Prostate gland (tissue), 2 donors: ENCODE measurements at regions not wholly inside any gene's neighbourhood (a gene's known extent, or its start where the extent isn't known, plus 50 kb on each side); places are given as distances from the start of the nearest gene placed in this dataset.

Experiments
- DNase-seq: peaks from one replicate; pipeline ENCODE4 v3.0.0-alpha.2; 2019; ENCODE audit warnings: low spot score
- H3K27ac ChIP-seq, 2 donors: fragments of 200-600 bp; sonication (generic); 2 replicates each; pipeline ENCODE4 v1.5.1; 2017 to 2019
- H3K27me3 ChIP-seq: fragments of 200-600 bp; sonication (generic); replicated peaks from 2 replicates; pipeline ENCODE4 v1.5.1; 2019; ENCODE audit not compliant: insufficient read depth
- H3K36me3 ChIP-seq, 2 donors: fragments of 200-600 bp; sonication (generic); 1 replicate in 1 of 2; 2 replicates in 1 of 2; pipeline versions ENCODE4 v1.5.1 to v1.8.1; 2017 to 2019
- H3K4me1 ChIP-seq: fragments of 200-600 bp; sonication (generic); replicated peaks from 2 replicates; pipeline ENCODE4 v1.5.1; 2019
- H3K4me3 ChIP-seq, 2 donors: fragments of 200-600 bp; sonication (generic); 2 replicates each; pipeline ENCODE4 v1.5.1; 2017 to 2019
- H3K9me3 ChIP-seq: fragments of 200-600 bp; sonication (generic); 2 replicates; pipeline ENCODE4 v1.5.1; 2017
- POLR2A ChIP-seq: fragments of 450-650 bp; IDR thresholded peaks from one replicate; pipeline ENCODE4 v1.6.1; 2016; ENCODE audit warnings: antibody characterized with exemption, mild to moderate bottlenecking
- POLR2AphosphoS5 ChIP-seq: sonication (generic); formaldehyde crosslinking; IDR thresholded peaks from one replicate; pipeline ENCODE4 v1.6.1; 2017; ENCODE audit warnings: antibody characterized with exemption
- WGBS: methylation state at CpG from one replicate; pipeline ENCODE4 v1.1.5; 2018; 5-methylcytosine and 5-hydroxymethylcytosine counted together
- intact Hi-C: fragments of 100-400 bp; cut with DNase I; formaldehyde crosslinking; loops from one replicate; pipeline ENCODE4 v1.14.2; 2022
- TF ChIP-seq, protein P1 (sequence below), 4 experiments: fragments of 200-600 bp in 2 of 4; fragments of 450-650 bp in 2 of 4; sonication (generic) in 2 of 4; IDR thresholded peaks; 1 replicate in 3 of 4; 2 replicates in 1 of 4; pipeline ENCODE4 v1.5.1; 2016 to 2019; ENCODE audit warnings: antibody characterized with exemption in 4 of 4, mild to moderate bottlenecking in 2 of 4, moderate library complexity in 2 of 4

DNA sequence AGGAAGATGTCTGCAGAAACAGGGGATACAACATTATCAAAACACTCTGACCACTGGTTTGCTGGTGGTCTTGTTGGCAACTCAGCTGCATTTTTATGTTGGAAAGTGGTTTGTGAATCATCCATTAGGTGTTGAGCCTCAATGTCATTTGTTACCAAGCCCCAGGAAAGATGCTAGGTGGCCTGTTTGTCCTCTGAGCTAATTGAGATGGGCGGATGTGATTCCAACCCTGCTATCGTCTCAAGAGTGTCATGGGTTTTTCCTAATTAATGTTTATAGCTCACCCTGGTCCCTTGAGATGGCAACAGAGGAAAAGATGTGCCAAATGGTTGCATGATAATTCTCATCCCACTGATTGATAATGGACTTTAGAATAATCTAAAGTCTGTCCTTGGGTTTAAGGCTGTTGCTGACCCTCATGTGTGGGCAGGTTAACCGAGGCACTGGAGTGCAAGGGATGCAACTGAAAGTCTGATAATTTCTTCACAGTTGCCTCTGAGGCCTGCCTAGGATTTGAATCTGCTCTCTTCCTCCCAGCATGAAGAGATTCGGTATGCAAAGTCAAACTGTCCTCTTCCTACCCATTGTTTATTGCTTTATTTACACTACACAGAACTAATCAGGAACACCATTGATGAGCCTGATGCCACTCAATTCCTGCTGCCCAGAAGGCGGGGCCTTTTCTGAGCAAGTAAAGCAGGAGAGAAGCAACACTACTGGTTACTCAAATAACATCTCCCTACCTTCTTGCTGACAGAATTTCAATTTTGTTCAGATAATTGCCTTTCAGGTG, 166.2 kb upstream of the TBC1D5 start:
- WGBS = 74% methylated on average over 5 of the region's 5 CpGs
- Histone ChIP-seq H3K27ac (no peak overlapping the region), H3K4me3 (no peak overlapping the region), H3K27me3 (no peaks in the 10 kb centered on the region), H3K9me3 (no peaks in the 10 kb centered on the region), H3K36me3 (no peaks in the 10 kb centered on the region), H3K4me1 (no peaks in the 10 kb centered on the region)
- DNase-seq = no peak
- TF ChIP-seq POLR2AphosphoS5 (no peak), POLR2A (no peak)
- TF ChIP-seq, protein P1, sequence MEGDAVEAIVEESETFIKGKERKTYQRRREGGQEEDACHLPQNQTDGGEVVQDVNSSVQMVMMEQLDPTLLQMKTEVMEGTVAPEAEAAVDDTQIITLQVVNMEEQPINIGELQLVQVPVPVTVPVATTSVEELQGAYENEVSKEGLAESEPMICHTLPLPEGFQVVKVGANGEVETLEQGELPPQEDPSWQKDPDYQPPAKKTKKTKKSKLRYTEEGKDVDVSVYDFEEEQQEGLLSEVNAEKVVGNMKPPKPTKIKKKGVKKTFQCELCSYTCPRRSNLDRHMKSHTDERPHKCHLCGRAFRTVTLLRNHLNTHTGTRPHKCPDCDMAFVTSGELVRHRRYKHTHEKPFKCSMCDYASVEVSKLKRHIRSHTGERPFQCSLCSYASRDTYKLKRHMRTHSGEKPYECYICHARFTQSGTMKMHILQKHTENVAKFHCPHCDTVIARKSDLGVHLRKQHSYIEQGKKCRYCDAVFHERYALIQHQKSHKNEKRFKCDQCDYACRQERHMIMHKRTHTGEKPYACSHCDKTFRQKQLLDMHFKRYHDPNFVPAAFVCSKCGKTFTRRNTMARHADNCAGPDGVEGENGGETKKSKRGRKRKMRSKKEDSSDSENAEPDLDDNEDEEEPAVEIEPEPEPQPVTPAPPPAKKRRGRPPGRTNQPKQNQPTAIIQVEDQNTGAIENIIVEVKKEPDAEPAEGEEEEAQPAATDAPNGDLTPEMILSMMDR (IDR thresholded peaks at IDR 0.05) = no peak
- intact Hi-C loops = no loop called here

DNA sequence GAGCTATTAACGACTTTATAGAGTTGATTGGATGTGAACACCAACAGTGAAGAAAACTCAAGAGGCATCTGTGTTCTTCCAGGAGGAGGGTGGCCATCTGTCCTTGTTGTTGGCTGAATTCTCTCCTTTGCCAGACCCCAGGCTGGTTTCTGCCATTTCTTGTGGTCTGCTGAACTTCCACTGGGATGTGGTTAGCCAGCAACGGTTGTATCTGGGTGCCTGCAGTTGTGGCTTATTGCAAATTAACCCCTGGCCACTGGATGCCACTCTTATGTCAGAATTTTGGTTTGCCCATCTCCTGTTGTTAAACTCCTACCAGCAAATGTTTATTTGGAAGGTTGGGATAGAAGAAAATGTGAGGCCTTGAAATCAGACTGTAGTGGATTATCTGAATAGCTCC, 163.6 kb upstream of the TBC1D5 start:
- intact Hi-C loops = no loop called here

DNA sequence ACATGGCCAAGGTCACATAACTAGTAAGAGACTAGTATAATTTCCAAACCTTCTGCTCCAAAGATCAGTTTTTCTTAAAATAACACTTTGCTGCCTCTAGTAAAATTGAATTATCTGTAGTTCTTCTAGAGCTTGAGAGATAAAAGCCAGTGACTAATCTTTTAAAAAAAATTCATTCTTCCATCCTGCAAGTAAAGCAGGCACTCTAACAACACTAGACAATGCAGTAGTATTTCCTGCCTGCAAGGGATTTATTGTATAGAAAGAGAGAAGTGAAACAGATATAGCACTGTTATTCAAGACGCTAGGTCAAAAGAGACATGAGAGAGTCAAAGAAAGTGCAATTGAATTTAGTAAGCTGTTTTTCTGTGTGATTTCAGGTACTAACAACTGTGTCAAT, 159.5 kb upstream of the TBC1D5 start:
- Histone ChIP-seq H3K27ac (no peak overlapping the region), H3K27me3 (no peaks in the 10 kb centered on the region), H3K4me1 (no peaks in the 10 kb centered on the region), H3K36me3 (no peaks in the 10 kb centered on the region), H3K4me3 (no peak overlapping the region), H3K9me3 (no peaks in the 10 kb centered on the region)
- intact Hi-C loops = no loop called here
- no peak for DNase-seq
- TF ChIP-seq POLR2A = no peak
- TF ChIP-seq, protein P1 (IDR thresholded peaks at IDR 0.05) = no peak
- TF ChIP-seq POLR2AphosphoS5 = no peak
- 30% methylated on average over 1 of the region's 1 CpG for WGBS

More for the DNA sequence above, 163.6 kb upstream of the TBC1D5 start:
- no peak overlapping the region for H3K27ac ChIP-seq
- no peaks in the 10 kb centered on the region for H3K9me3 ChIP-seq
- WGBS = 83% methylated on average over 2 of the region's 2 CpGs
- no peak overlapping the region for H3K4me3 ChIP-seq
- H3K27me3 ChIP-seq = no peaks in the 10 kb centered on the region
- no peaks in the 10 kb centered on the region for H3K36me3 ChIP-seq
- TF ChIP-seq, protein P1 (IDR thresholded peaks at IDR 0.05) = no peak
- TF ChIP-seq POLR2AphosphoS5 = no peak
- TF ChIP-seq POLR2A = no peak
- H3K4me1 ChIP-seq = no peaks in the 10 kb centered on the region
- DNase-seq = no peak

DNA sequence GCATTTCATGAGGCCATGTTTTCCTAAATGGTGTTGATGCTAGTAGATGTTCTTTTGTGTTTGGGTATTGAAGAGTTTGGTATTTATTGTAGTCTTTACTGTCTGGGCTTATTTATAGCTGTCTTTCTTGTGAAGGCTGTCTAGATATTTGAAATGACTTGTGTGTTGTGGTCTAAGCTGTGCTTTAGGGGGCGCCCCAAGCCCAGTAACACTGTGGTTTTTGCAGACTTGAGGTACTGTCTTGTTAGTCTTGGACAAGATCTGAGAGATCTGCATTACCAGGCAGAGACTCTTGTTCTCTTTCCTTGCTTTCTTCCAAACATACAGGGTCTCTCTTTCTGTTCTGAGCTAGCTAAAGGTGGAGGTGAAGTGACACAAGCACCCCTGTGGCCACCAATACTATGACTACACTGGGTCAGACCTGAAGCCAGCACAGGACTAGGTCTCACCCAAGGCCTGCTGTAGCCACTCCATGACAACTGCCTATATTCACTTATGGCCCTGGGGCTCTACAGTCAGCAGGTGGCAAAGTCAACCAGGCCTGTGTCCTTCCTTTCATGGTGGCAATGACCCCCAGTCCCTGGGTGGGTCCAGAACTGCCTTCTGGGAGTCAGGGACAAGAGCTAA, 152.1 kb upstream of the TBC1D5 start:
- DNase-seq = peak; percentile 39
- 16% methylated on average over 1 of the region's 1 CpG for WGBS
- Histone ChIP-seq H3K4me1 (no peaks in the 10 kb centered on the region), H3K36me3 (no peaks in the 10 kb centered on the region), H3K9me3 (no peaks in the 10 kb centered on the region), H3K27me3 (no peaks in the 10 kb centered on the region), H3K4me3 (no peak overlapping the region), H3K27ac (no peak overlapping the region)
- intact Hi-C loops = no loop called here
- TF ChIP-seq POLR2AphosphoS5 = peak; percentile 9
- TF ChIP-seq, protein P1 (IDR thresholded peaks at IDR 0.05) = peak in 3 of 4 experiments; percentile 26 to 50 (median 47)
- no peak for TF ChIP-seq POLR2A
